ENCODE measurements at regions not wholly inside any gene's neighbourhood (a gene's known extent, or its start where the extent isn't known, plus 50 kb on each side); places are given as distances from the start of the nearest gene placed in this dataset.

- TF ChIP-seq CTCF (IDR thresholded peaks at IDR 0.05; ENCODE audit: low read depth, low read length), result no peak
- no peak for DNase-seq (ENCODE audit: low read depth in 2 of 2)
Observed at GRCh38 chr16:65861131-65861731, 505.3 kb upstream of the CDH5 start.

GRCh38 chr16:65855171-65856145 is 511.0 kb upstream of the CDH5 start:
- no peak for DNase-seq (ENCODE audit: low read depth in 2 of 2)
- TF ChIP-seq CTCF (IDR thresholded peaks at IDR 0.05; ENCODE audit: low read depth, low read length), result no peak
- H3K4me3 ChIP-seq (replicated peaks in 1 of 2; ENCODE audit: low read depth in 2 of 2, low read length in 2 of 2), result no peak overlapping the region

More at GRCh38 chr16:65861131-65861731, 505.3 kb upstream of the CDH5 start:
- H3K4me3 ChIP-seq (replicated peaks in 1 of 2; ENCODE audit: low read depth in 2 of 2, low read length in 2 of 2), result no peak overlapping the region

- no peak for DNase-seq (ENCODE audit: low read depth in 2 of 2)
- TF ChIP-seq CTCF (IDR thresholded peaks at IDR 0.05; ENCODE audit: low read depth, low read length), result no peak
Observed at GRCh38 chr16:65846210-65846602, 520.3 kb upstream of the CDH5 start.

GRCh38 chr16:65845466-65846209 is 520.9 kb upstream of the CDH5 start:
- TF ChIP-seq CTCF (IDR thresholded peaks at IDR 0.05; ENCODE audit: low read depth, low read length), result no peak
- DNase-seq (ENCODE audit: low read depth in 2 of 2), result peak in 1 of 2 donors; percentile 11
- no peak overlapping the region for H3K4me3 ChIP-seq (replicated peaks in 1 of 2; ENCODE audit: low read depth in 2 of 2, low read length in 2 of 2)

More at GRCh38 chr16:65846210-65846602, 520.3 kb upstream of the CDH5 start:
- no peak overlapping the region for H3K4me3 ChIP-seq (replicated peaks in 1 of 2; ENCODE audit: low read depth in 2 of 2, low read length in 2 of 2)

GRCh38 chr16:65843941-65844340 is 522.5 kb upstream of the CDH5 start:
- no peak overlapping the region for H3K4me3 ChIP-seq (replicated peaks in 1 of 2; ENCODE audit: low read depth in 2 of 2, low read length in 2 of 2)
- no peak for DNase-seq (ENCODE audit: low read depth in 2 of 2)
- TF ChIP-seq CTCF (IDR thresholded peaks at IDR 0.05; ENCODE audit: low read depth, low read length), result no peak

GRCh38 chr16:65842067-65842466 is 524.4 kb upstream of the CDH5 start:
- no peak for DNase-seq (ENCODE audit: low read depth in 2 of 2)
- no peak for TF ChIP-seq CTCF (IDR thresholded peaks at IDR 0.05; ENCODE audit: low read depth, low read length)
- no peak overlapping the region for H3K4me3 ChIP-seq (replicated peaks in 1 of 2; ENCODE audit: low read depth in 2 of 2, low read length in 2 of 2)

Measured in cardiac fibroblast (primary cell).